ENCODE measurements at regions not wholly inside any gene's neighbourhood (a gene's known extent, or its start where the extent isn't known, plus 50 kb on each side); places are given as distances from the start of the nearest gene placed in this dataset.

DNA sequence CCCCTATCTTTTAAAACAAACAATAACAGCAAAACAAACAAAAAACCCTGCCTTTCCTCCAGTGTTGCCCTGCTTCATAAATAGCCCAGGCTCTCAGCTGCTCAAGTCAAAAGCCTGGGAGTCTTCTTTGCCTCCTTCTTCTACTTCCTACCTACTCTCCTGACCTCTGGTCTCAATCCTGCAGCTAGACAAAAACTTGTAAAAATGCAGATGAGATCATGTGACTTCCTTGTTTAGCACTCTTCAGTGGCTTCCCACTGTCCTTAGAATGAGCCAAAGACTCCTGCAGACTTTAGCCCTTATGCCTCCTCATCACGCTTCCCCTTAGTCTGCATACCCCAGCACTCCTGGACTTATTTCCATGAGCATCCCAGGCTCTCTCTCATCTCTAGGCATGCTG, 55.0 kb upstream of the ZNF644 start (continued):
- TF ChIP-seq, protein P1, sequence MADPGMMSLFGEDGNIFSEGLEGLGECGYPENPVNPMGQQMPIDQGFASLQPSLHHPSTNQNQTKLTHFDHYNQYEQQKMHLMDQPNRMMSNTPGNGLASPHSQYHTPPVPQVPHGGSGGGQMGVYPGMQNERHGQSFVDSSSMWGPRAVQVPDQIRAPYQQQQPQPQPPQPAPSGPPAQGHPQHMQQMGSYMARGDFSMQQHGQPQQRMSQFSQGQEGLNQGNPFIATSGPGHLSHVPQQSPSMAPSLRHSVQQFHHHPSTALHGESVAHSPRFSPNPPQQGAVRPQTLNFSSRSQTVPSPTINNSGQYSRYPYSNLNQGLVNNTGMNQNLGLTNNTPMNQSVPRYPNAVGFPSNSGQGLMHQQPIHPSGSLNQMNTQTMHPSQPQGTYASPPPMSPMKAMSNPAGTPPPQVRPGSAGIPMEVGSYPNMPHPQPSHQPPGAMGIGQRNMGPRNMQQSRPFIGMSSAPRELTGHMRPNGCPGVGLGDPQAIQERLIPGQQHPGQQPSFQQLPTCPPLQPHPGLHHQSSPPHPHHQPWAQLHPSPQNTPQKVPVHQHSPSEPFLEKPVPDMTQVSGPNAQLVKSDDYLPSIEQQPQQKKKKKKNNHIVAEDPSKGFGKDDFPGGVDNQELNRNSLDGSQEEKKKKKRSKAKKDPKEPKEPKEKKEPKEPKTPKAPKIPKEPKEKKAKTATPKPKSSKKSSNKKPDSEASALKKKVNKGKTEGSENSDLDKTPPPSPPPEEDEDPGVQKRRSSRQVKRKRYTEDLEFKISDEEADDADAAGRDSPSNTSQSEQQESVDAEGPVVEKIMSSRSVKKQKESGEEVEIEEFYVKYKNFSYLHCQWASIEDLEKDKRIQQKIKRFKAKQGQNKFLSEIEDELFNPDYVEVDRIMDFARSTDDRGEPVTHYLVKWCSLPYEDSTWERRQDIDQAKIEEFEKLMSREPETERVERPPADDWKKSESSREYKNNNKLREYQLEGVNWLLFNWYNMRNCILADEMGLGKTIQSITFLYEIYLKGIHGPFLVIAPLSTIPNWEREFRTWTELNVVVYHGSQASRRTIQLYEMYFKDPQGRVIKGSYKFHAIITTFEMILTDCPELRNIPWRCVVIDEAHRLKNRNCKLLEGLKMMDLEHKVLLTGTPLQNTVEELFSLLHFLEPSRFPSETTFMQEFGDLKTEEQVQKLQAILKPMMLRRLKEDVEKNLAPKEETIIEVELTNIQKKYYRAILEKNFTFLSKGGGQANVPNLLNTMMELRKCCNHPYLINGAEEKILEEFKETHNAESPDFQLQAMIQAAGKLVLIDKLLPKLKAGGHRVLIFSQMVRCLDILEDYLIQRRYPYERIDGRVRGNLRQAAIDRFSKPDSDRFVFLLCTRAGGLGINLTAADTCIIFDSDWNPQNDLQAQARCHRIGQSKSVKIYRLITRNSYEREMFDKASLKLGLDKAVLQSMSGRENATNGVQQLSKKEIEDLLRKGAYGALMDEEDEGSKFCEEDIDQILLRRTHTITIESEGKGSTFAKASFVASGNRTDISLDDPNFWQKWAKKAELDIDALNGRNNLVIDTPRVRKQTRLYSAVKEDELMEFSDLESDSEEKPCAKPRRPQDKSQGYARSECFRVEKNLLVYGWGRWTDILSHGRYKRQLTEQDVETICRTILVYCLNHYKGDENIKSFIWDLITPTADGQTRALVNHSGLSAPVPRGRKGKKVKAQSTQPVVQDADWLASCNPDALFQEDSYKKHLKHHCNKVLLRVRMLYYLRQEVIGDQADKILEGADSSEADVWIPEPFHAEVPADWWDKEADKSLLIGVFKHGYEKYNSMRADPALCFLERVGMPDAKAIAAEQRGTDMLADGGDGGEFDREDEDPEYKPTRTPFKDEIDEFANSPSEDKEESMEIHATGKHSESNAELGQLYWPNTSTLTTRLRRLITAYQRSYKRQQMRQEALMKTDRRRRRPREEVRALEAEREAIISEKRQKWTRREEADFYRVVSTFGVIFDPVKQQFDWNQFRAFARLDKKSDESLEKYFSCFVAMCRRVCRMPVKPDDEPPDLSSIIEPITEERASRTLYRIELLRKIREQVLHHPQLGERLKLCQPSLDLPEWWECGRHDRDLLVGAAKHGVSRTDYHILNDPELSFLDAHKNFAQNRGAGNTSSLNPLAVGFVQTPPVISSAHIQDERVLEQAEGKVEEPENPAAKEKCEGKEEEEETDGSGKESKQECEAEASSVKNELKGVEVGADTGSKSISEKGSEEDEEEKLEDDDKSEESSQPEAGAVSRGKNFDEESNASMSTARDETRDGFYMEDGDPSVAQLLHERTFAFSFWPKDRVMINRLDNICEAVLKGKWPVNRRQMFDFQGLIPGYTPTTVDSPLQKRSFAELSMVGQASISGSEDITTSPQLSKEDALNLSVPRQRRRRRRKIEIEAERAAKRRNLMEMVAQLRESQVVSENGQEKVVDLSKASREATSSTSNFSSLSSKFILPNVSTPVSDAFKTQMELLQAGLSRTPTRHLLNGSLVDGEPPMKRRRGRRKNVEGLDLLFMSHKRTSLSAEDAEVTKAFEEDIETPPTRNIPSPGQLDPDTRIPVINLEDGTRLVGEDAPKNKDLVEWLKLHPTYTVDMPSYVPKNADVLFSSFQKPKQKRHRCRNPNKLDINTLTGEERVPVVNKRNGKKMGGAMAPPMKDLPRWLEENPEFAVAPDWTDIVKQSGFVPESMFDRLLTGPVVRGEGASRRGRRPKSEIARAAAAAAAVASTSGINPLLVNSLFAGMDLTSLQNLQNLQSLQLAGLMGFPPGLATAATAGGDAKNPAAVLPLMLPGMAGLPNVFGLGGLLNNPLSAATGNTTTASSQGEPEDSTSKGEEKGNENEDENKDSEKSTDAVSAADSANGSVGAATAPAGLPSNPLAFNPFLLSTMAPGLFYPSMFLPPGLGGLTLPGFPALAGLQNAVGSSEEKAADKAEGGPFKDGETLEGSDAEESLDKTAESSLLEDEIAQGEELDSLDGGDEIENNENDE (IDR thresholded peaks at IDR 0.05; ENCODE audit: insufficient replicate concordance, low read length), result no peak
- no peak for TF ChIP-seq ASH2L (IDR thresholded peaks at IDR 0.05; ENCODE audit: low read length)
- TF ChIP-seq HDAC2 (IDR thresholded peaks at IDR 0.05; ENCODE audit: borderline replicate concordance in 1 of 2, low read depth in 2 of 2, low read length in 2 of 2), result no peak

All from H1 (cell line).